ENCODE measurements at regions not wholly inside any gene's neighbourhood (a gene's known extent, or its start where the extent isn't known, plus 50 kb on each side); places are given as distances from the start of the nearest gene placed in this dataset.

DNA sequence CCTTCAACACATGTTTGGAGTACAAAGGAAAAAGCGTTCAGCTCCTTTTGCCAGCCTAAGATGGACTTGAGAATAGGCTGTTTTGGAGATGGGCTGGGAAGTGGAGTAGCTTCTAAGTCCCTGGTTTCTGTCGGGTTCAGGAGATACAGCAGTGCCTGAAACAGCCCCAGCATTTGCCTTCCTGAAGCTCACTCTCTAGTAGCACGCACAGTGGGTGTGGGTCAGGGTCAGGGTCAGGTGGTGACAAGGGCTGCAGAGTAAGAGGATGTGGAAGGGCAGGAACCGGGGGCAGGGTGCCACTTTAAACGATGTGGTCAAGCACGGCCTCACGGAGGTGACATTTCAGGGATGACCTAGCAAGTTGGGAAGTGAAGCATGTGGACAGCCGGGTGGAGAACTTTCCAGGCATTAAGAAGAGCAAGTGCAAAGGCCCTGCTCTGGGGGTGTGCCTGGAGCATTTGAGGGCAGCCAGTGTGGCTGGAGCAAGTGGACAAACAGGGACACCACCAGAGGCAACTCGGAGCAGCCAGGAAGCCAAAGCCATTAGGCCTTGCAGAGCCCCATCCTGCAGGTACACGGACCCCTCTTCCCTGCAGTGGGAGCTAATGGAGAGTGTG lies 382.2 kb upstream of the ZMIZ1 start:
- Mint-ChIP-seq H3K4me3 (no peak overlapping the region), H3K9me3 (no peaks in the 10 kb centered on the region), H3K27ac (no peak overlapping the region), H3K4me1 (no peaks in the 10 kb centered on the region), H3K36me3 (ENCODE audit: low read depth) (no peaks in the 10 kb centered on the region), H3K27me3 (peaks cover 4% of the 10 kb centered on the region)
- no peak for ATAC-seq (replicated peaks)

DNA sequence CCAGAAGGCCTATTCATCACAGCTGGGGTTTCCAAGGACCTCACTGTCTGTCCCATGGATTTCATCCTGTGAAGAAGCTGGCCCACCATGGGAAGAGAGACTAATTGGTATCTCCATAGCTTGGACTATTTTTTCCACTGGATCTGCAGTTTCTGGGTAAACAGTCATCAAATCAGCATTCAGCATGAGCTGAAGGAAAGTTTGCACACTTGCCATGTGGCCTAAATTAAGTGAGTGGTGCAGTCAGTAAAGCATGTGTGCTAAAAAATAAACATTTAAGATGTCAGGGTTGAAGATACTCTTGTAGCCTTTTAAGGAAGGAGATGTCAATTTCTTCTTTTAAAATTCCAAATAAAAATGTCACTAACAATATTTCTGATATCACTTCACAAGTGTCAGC lies 381.1 kb upstream of the ZMIZ1 start:
- Mint-ChIP-seq H3K27me3 (peaks cover 4% of the 10 kb centered on the region), H3K4me3 (no peak overlapping the region), H3K27ac (no peak overlapping the region), H3K9me3 (no peaks in the 10 kb centered on the region), H3K4me1 (no peaks in the 10 kb centered on the region), H3K36me3 (ENCODE audit: low read depth) (no peaks in the 10 kb centered on the region)
- ATAC-seq (replicated peaks): no peak

DNA sequence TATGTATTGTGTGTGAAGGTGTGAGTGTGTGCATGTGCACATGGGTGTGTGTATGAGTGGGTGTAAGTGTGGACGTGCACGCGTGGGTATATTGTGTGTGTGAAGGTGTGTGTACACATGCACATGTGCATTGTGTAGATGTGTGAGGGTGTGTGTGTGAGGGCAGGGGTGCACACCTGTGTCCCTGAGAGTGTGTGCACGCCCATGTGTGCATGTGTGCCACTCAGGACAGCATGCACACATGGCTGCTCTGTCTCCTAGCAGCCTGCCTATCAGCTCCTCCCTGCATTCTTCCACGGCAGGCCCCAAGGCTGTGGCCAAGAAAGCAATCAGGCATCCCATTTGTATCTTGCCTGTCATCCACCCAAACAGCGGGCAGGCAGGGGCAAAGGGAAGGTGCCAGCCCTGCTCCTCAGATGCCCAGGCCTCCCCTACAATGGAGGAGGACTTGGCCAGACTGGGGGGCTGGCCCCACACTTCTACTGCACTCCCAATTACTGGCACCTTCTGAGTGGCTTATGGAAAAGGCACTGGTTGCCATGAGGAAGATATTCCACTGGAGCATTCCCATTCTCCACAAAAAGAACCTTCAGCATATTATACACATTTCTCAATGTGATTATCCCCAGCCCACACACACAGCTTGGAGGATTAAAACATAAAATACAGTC lies 380.4 kb upstream of the ZMIZ1 start:
- H3K36me3 Mint-ChIP-seq (ENCODE audit: low read depth): no peaks in the 10 kb centered on the region
- H3K4me1 Mint-ChIP-seq: no peaks in the 10 kb centered on the region
- no peak overlapping the region for H3K4me3 Mint-ChIP-seq
- H3K27me3 Mint-ChIP-seq: peaks cover 5% of the 10 kb centered on the region
- H3K9me3 Mint-ChIP-seq: no peaks in the 10 kb centered on the region
- ATAC-seq (replicated peaks): no peak
- no peak overlapping the region for H3K27ac Mint-ChIP-seq

DNA sequence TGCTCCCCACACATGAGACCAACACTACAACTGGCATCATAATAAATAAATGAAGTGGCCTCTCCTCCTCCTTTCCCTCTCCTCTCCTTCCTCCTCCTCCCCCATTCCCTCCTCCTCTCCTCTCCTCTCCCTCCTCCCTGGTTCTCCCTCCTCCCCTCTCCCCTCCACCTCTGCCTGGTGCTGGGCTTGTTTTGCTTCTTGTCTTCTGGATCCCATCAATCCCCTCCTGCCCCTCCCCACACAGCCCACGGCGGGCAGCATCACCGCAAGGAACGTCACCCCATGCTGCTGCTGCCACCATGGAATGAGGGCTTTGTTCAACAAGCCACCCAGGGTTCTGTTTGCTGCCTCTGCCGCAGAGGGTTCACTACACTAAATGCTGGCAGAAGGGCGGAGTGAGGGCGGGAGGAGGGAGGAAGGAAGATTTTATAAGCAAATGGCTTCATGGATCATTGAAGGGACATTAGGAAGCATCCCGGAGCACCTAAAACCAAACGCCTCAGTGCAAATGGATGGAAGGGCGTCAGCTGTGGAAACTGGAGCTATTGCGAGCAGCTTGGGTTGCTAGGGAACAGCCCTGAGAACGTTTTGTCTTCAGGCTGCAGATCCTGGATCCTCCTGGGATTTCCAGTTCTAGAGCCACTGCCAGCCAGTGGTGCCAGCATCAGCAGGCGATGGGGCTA lies 379.7 kb upstream of the ZMIZ1 start:
- H3K27ac Mint-ChIP-seq: no peak overlapping the region
- no peak for ATAC-seq (replicated peaks)
- no peaks in the 10 kb centered on the region for H3K36me3 Mint-ChIP-seq (ENCODE audit: low read depth)
- H3K27me3 Mint-ChIP-seq: peaks cover 9% of the 10 kb centered on the region
- no peaks in the 10 kb centered on the region for H3K9me3 Mint-ChIP-seq
- no peaks in the 10 kb centered on the region for H3K4me1 Mint-ChIP-seq
- no peak overlapping the region for H3K4me3 Mint-ChIP-seq

DNA sequence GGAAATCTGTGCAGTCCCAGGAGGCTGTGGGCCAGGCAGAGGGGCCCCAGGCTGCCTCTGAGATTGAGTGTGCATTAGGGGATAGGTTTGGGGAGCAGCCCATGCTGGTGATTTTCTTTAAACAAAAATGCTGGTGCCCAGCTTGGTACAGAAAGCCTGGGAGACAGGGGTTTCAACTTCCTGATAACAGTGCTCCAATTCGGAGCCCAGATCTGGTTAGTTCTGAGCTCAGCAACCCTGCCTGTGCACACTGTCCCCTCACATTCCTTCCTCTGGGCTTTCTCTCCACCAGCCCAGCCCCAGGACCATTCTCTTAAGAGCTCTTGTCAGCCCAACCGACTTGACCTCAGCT lies 379.2 kb upstream of the ZMIZ1 start:
- Mint-ChIP-seq H3K36me3 (ENCODE audit: low read depth) (no peaks in the 10 kb centered on the region), H3K4me1 (no peaks in the 10 kb centered on the region), H3K27me3 (peaks cover 7% of the 10 kb centered on the region), H3K27ac (no peak overlapping the region), H3K9me3 (no peaks in the 10 kb centered on the region), H3K4me3 (no peak overlapping the region)
- no peak for ATAC-seq (replicated peaks)

DNA sequence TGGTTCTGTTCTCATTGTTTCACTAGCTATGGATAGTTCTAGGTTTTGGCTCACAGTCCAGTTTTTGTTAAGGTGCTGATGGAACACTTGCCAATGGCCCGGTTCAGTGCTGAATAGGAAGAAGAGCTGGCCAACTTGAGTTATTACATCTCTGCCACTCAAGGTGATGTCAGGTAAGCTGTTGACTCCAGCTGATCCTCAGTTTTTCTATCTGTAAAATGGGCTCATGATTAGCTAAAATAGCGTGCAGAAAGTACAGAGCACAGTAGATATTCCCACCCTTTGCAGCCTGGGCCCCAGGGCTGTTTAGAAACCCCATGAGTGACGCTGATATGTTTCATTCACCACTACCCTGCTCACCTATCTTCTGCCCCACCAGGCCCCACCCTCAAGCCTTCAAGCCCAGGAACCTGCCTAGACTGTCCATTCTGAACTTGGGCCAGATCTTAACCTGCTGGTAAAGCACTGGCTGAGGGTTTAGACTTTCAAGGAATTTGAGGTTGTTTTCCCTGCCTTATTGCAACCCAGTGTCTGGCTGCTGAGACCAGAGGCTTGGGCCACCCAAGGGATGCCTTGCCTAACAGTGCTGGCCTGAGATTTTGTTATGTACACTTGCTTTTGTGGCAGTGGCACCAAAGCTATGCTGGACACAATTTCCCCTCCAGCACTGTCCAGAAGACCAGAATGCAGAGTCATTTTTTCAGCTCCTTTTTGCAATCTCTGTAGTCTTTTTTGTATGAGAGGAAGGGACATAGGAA lies 378.2 kb upstream of the ZMIZ1 start:
- Mint-ChIP-seq H3K4me1 (no peaks in the 10 kb centered on the region), H3K9me3 (no peaks in the 10 kb centered on the region)

DNA sequence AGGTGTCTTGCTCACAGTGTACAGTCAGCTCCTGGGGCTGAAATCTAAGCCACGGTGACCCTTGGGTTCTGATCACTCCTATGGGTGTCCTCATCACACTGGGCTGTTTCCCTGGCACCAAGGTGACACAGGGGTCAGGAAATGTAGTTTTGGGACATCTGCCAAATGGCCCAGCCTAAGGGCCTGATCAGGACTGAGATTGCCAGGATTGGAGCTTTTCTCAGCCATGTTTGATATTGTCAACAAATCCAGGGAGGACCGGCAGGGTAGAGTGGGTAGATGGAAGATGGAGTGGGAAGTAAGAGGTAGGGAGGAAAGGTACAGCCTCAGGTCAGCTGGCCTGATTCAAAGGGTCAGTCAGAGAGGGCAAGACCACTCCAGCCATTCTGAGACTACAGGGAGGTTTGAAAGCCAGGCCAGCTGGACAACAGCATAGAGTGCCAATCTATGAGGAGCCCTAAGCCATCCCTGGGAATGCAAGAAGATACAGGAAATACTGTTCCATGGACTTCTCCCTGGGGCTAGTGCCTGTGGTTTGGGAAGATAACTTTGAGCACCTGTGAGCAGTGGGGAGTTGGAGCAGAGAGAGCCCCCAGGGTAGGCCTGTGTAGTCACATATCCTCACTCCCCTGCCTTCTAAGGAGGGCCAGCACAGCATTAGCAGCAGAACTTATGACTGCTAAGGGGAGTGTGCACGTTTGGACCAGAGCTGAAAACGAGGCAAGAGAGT lies 377.3 kb upstream of the ZMIZ1 start:
- Mint-ChIP-seq H3K4me1 (no peaks in the 10 kb centered on the region), H3K27me3 (peaks cover 7% of the 10 kb centered on the region), H3K9me3 (no peaks in the 10 kb centered on the region), H3K4me3 (no peak overlapping the region), H3K27ac (no peak overlapping the region), H3K36me3 (ENCODE audit: low read depth) (no peaks in the 10 kb centered on the region)
- ATAC-seq (replicated peaks): no peak

More for the DNA sequence above, 378.2 kb upstream of the ZMIZ1 start:
- H3K27me3 Mint-ChIP-seq: peaks cover 7% of the 10 kb centered on the region
- H3K4me3 Mint-ChIP-seq: no peak overlapping the region
- ATAC-seq (replicated peaks): no peak
- no peak overlapping the region for H3K27ac Mint-ChIP-seq
- H3K36me3 Mint-ChIP-seq (ENCODE audit: low read depth): no peaks in the 10 kb centered on the region

DNA sequence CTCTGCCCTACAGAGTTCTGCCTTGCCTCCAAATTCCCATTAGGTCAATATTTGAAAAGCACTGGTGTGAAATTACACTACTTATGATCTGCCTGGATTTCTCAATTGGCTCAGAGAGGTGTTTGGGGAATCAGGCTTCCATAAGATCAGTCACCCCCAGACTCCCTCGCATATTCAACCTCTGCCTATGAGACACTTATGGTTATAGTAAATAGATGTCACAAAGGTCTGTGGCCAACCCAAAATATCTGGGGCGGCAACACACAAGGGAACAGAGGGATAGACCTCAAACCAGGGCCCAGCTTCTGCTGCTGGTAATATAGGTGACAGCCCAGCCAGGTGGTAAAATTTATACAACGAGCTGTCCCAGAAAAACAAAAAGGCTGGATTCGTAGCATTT lies 376.7 kb upstream of the ZMIZ1 start:
- no peak overlapping the region for H3K27ac Mint-ChIP-seq
- H3K27me3 Mint-ChIP-seq: peaks cover 7% of the 10 kb centered on the region
- H3K4me3 Mint-ChIP-seq: no peak overlapping the region
- H3K9me3 Mint-ChIP-seq: no peaks in the 10 kb centered on the region
- H3K4me1 Mint-ChIP-seq: no peaks in the 10 kb centered on the region
- no peak for ATAC-seq (replicated peaks)
- no peaks in the 10 kb centered on the region for H3K36me3 Mint-ChIP-seq (ENCODE audit: low read depth)

DNA sequence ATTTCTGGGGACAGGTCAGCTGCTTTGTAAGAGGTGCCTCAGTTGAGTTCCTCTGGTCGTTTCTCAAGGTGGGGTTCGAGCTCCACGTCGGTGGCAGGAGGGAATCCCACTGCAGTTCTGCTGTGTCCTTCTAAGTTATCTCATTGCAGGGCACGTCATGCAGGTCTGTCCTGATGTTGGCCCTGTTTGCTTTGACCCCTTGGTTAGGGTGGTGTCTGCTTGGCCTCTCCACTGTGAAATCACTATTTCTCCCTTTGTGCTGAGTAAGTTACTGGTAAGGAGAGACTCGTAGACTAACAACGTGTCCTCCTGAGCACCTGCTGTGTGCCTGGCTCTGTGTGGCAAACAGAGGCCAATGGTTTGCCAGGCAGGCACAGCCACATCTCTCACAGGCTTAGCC lies 372.9 kb upstream of the ZMIZ1 start:
- Mint-ChIP-seq H3K4me1 (no peaks in the 10 kb centered on the region), H3K9me3 (no peaks in the 10 kb centered on the region), H3K27ac (no peak overlapping the region), H3K36me3 (ENCODE audit: low read depth) (no peaks in the 10 kb centered on the region), H3K4me3 (no peak overlapping the region), H3K27me3 (peaks cover 7% of the 10 kb centered on the region)
- ATAC-seq (replicated peaks): no peak

DNA sequence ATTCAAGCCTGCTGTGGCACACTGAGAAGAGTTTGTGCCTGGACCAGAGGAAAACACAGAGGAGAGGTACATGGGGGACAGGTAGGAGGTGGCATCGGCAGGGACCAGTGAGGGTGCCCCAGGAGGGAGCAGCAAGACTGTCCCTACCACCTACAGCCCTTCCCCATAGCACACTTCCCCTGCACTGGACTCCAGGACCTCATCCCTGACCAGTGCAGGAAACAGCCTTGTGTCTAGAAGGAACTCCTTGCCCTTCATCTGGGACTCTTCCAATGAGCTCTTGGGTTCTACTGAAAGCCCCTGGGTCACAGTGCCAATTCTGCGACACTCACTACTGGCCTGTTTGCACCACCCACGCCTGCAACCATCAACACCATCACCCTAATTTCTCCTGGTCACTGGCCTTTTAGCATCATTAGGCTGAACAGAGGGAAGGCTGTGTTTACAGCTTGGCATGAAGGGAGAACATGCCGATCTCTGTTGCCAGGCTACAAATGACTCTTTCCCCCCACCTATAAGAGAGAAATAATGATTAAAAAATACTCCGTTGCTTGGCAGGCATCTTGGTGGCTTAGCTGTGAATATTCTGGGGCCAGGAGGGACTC lies 371.9 kb upstream of the ZMIZ1 start:
- ATAC-seq (replicated peaks): no peak
- H3K36me3 Mint-ChIP-seq (ENCODE audit: low read depth): no peaks in the 10 kb centered on the region
- no peaks in the 10 kb centered on the region for H3K4me1 Mint-ChIP-seq
- H3K27ac Mint-ChIP-seq: no peak overlapping the region
- peaks cover 7% of the 10 kb centered on the region for H3K27me3 Mint-ChIP-seq
- H3K9me3 Mint-ChIP-seq: no peaks in the 10 kb centered on the region
- no peak overlapping the region for H3K4me3 Mint-ChIP-seq

DNA sequence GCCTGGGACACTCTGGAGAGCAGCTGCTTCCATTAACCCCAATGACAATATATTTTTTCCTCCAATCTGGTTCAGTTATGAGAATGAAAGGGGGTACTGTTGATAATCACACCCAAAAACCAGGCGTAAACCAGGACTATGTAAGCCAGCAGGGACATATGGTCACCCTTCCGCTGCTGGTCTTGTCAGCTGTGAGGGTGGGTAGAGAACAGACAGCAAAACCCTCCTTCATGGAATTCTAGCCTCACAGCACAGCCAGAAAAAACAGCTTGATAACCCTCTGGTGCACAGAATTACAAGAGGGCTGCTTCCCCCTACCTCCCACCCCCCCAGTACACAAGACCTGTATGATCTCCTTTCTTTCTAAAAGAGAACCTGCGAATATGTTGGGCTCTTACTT lies 368.8 kb upstream of the ZMIZ1 start:
- no peak overlapping the region for H3K27ac Mint-ChIP-seq
- H3K36me3 Mint-ChIP-seq (ENCODE audit: low read depth): no peaks in the 10 kb centered on the region
- ATAC-seq (replicated peaks): no peak
- H3K4me1 Mint-ChIP-seq: no peaks in the 10 kb centered on the region
- no peaks in the 10 kb centered on the region for H3K27me3 Mint-ChIP-seq
- H3K9me3 Mint-ChIP-seq: no peaks in the 10 kb centered on the region
- H3K4me3 Mint-ChIP-seq: no peak overlapping the region

DNA sequence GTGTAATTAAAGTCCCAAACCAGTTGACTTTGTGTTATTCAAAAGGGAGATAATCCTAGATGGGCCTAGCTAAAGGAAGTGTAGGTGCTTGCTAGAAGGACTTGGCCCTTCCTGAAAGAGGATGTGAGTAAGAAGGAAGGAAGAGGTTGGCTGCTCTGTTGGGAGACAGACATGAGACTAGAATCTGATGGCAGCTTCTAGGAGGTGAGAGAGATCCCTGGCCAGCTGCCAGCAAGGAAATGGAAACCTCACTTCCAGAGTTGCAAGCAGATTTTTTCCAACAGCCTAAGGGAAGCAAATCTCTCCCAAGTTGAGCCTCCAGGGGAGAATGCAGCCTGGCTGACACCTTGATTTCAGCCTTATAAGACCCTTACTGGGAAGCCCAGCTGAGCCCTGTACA lies 368.4 kb upstream of the ZMIZ1 start:
- ATAC-seq (replicated peaks): no peak
- H3K27me3 Mint-ChIP-seq: no peaks in the 10 kb centered on the region
- H3K4me3 Mint-ChIP-seq: no peak overlapping the region
- H3K9me3 Mint-ChIP-seq: no peaks in the 10 kb centered on the region
- no peaks in the 10 kb centered on the region for H3K36me3 Mint-ChIP-seq (ENCODE audit: low read depth)
- H3K4me1 Mint-ChIP-seq: no peaks in the 10 kb centered on the region
- H3K27ac Mint-ChIP-seq: no peak overlapping the region

DNA sequence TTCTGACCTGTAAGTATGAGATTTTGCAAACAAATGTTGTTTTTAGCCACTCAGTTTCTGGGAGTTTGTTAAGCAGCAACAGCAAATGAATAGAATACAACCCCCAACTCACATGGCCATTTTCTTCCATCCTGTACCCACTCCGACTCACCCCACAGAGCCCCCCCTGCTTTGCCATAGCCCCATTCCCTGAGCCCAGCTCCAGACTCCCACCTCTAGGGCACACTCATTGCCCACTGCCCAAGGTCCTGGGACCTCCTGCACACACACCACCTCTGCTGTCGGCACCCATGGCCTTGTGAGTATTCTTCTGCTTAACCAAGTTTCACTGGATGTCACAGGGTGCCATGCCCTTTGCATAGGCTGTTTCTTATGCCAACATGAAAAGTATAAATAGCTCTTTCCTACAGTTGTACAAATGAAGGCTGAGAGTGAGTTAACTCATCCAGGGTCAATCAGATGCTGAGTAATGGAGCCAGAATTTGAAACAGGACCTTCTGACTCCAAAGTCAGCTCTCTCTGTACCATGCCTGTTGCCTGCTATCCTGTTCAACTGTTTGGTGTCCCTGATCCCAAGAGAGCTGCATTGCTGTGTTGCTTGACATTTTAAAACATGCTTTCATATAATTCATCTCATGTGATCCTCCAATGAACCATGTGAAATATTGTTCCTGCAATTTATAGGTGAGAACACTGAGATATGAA lies 367.8 kb upstream of the ZMIZ1 start:
- Mint-ChIP-seq H3K36me3 (ENCODE audit: low read depth) (no peaks in the 10 kb centered on the region), H3K4me1 (no peaks in the 10 kb centered on the region), H3K4me3 (no peak overlapping the region), H3K9me3 (no peaks in the 10 kb centered on the region), H3K27ac (no peak overlapping the region), H3K27me3 (no peaks in the 10 kb centered on the region)
- no peak for ATAC-seq (replicated peaks)

DNA sequence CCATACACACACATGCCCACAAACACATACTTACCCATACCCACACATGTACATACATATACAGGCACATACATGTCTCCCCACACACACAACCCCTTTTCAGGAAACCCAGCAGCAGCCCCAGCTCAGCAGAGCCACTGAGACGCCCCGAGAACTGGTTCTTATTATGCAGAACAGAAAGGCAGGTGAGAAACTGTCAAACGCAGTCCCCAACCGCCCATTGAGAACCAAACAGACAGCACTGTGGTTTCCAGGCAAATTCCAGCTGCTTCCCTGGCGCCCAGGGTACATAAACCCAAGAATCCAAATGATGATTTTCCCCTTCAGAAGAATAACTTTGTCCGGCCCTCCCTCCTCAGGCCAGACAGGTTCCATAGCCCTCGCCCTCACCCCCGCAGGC lies 366.6 kb upstream of the ZMIZ1 start:
- Mint-ChIP-seq H3K9me3 (no peaks in the 10 kb centered on the region), H3K27me3 (no peaks in the 10 kb centered on the region), H3K36me3 (ENCODE audit: low read depth) (no peaks in the 10 kb centered on the region), H3K4me3 (no peak overlapping the region), H3K4me1 (no peaks in the 10 kb centered on the region), H3K27ac (no peak overlapping the region)
- ATAC-seq (replicated peaks): no peak

All from activated T-helper 17 cell treated with anti-CD3 and anti-CD28 coated beads, Interleukin-2, amount 50 U/mL, for 72 hours (primary cell).